ENCODE measurements at regions not wholly inside any gene's neighbourhood (a gene's known extent, or its start where the extent isn't known, plus 50 kb on each side); places are given as distances from the start of the nearest gene placed in this dataset. TPM values are rescaled to one million over a fixed set of nuclear protein-coding genes. Genes with fewer than 3 reads are reported as not detected.

Small RNA genes lying in the stretch of these regions (small RNA-seq; reads per million reads assigned to genes)
- gene AL365203.1: not detected
- gene MTND4LP11: not detected
- gene RN7SL847P: not detected

Data from vagina (tissue), 1 donor.